ENCODE measurements at regions not wholly inside any gene's neighbourhood (a gene's known extent, or its start where the extent isn't known, plus 50 kb on each side); places are given as distances from the start of the nearest gene placed in this dataset.

- no peak for DNase-seq (ENCODE audit: low spot score)
These were observed 236.6 kb upstream of the ANO3 start for GRCh38 chr11:26095340-26095739.

GRCh38 chr11:26096451-26096850 lies 235.5 kb upstream of the ANO3 start:
- no peak for DNase-seq (ENCODE audit: low spot score)

GRCh38 chr11:26102325-26102724 lies 229.6 kb upstream of the ANO3 start:
- no peak for DNase-seq (ENCODE audit: low spot score)

- no peak for DNase-seq (ENCODE audit: low spot score)
These were observed 226.0 kb upstream of the ANO3 start for GRCh38 chr11:26105762-26106423.

- DNase-seq (ENCODE audit: low spot score): no peak
These were observed 225.2 kb upstream of the ANO3 start for GRCh38 chr11:26106726-26107125.

- no peak for DNase-seq (ENCODE audit: low spot score)
These were observed 222.1 kb upstream of the ANO3 start for GRCh38 chr11:26109658-26110368.

- no peak for DNase-seq (ENCODE audit: low spot score)
These were observed 219.7 kb upstream of the ANO3 start for GRCh38 chr11:26112264-26112663.

- DNase-seq (ENCODE audit: low spot score): no peak
These were observed 210.5 kb upstream of the ANO3 start for GRCh38 chr11:26121466-26121865.

GRCh38 chr11:26126741-26127140 lies 205.2 kb upstream of the ANO3 start:
- DNase-seq (ENCODE audit: low spot score): no peak

GRCh38 chr11:26127336-26127735 lies 204.6 kb upstream of the ANO3 start:
- no peak for DNase-seq (ENCODE audit: low spot score)

GRCh38 chr11:26131406-26131805 lies 200.5 kb upstream of the ANO3 start:
- DNase-seq (ENCODE audit: low spot score): no peak

- DNase-seq (ENCODE audit: low spot score): no peak
These were observed 197.9 kb upstream of the ANO3 start for GRCh38 chr11:26134053-26134452.

- no peak for DNase-seq (ENCODE audit: low spot score)
These were observed 197.2 kb upstream of the ANO3 start for GRCh38 chr11:26134481-26135355.

- DNase-seq (ENCODE audit: low spot score): no peak
These were observed 194.3 kb upstream of the ANO3 start for GRCh38 chr11:26137651-26138050.

- no peak for DNase-seq (ENCODE audit: low spot score)
These were observed 189.0 kb upstream of the ANO3 start for GRCh38 chr11:26142891-26143290.

GRCh38 chr11:26143566-26144290 lies 188.2 kb upstream of the ANO3 start:
- DNase-seq (ENCODE audit: low spot score): no peak

- no peak for DNase-seq (ENCODE audit: low spot score)
These were observed 187.6 kb upstream of the ANO3 start for GRCh38 chr11:26144291-26144690.

GRCh38 chr11:26144911-26145310 lies 187.0 kb upstream of the ANO3 start:
- DNase-seq (ENCODE audit: low spot score): no peak

GRCh38 chr11:26149585-26149984 lies 182.3 kb upstream of the ANO3 start:
- no peak for DNase-seq (ENCODE audit: low spot score)

GRCh38 chr11:26150031-26150430 lies 181.9 kb upstream of the ANO3 start:
- DNase-seq (ENCODE audit: low spot score): no peak

GRCh38 chr11:26158251-26158650 lies 173.7 kb upstream of the ANO3 start:
- DNase-seq (ENCODE audit: low spot score): no peak

- DNase-seq (ENCODE audit: low spot score): no peak
These were observed 169.6 kb upstream of the ANO3 start for GRCh38 chr11:26162291-26162690.
